Activated naive CD4-positive, alpha-beta T cell treated with anti-CD3 and anti-CD28 coated beads for 36 hours (primary cell): ENCODE measurements at regions not wholly inside any gene's neighbourhood (a gene's known extent, or its start where the extent isn't known, plus 50 kb on each side); places are given as distances from the start of the nearest gene placed in this dataset.
"Not testable (repeated sequence)": the region's sequence is repeated elsewhere in the genome, so short reads cannot be mapped to it uniquely, and the experiment has no call there.

Source experiments
- CTCF ChIA-PET: fragments of 350-600 bp; sonication (Branson Sonifier 250); formaldehyde crosslinking; loops from one replicate; lab custom pipeline; 2021; ENCODE audit warnings: antibody characterized with exemption; lab: Charles Lee
- DNase-seq: peaks from one replicate; pipeline ENCODE4 v3.0.0-alpha.2; 2020
- H3K27ac Mint-ChIP-seq: one replicate; pipeline ENCODE4 v1.8.0; 2021; ENCODE audit warnings: mild to moderate bottlenecking, mixed read lengths
- H3K27me3 Mint-ChIP-seq: one replicate; pipeline ENCODE4 v1.8.0; 2021; ENCODE audit warnings: low read depth, mixed read lengths
- H3K36me3 Mint-ChIP-seq: one replicate; pipeline ENCODE4 v1.8.0; 2021; ENCODE audit warnings: low read depth, mixed read lengths
- H3K4me1 Mint-ChIP-seq: one replicate; pipeline ENCODE4 v1.8.0; 2021; ENCODE audit warnings: low read depth, mixed read lengths
- H3K4me3 Mint-ChIP-seq: one replicate; pipeline ENCODE4 v1.8.0; 2021; ENCODE audit warnings: mild to moderate bottlenecking, moderate library complexity, mixed read lengths
- H3K9me3 Mint-ChIP-seq: one replicate; pipeline ENCODE4 v1.8.0; 2021; ENCODE audit warnings: mixed read lengths
- intact Hi-C: fragments of 100-400 bp; cut with micrococcal nuclease; formaldehyde crosslinking; loops from one replicate; pipeline ENCODE4 v1.15.1; 2023

GRCh38 chr4:97252615-97253154, 890.6 kb downstream of the STPG2 start:
- CTCF ChIA-PET, result interaction anchor here (0.6 kb wide), 1 partner anchor 239 kb away, joined by 3 read pairs; no protein-coding TSS in a partner anchor
- Mint-ChIP-seq H3K9me3 (peaks cover 7% of the 10 kb centered on the region), H3K36me3 (no peaks in the 10 kb centered on the region), H3K4me1 (no peaks in the 10 kb centered on the region), H3K27me3 (no peaks in the 10 kb centered on the region), H3K27ac (no peak overlapping the region), H3K4me3 (no peak overlapping the region)
- intact Hi-C loops, result no loop called here
- DNase-seq, result no peak

GRCh38 chr4:97262769-97263168, 880.5 kb downstream of the STPG2 start:
- Mint-ChIP-seq H3K4me3 (no peak overlapping the region), H3K4me1 (no peaks in the 10 kb centered on the region), H3K36me3 (no peaks in the 10 kb centered on the region), H3K27me3 (peaks cover 2% of the 10 kb centered on the region), H3K27ac (no peak overlapping the region), H3K9me3 (peaks cover 4% of the 10 kb centered on the region)
- CTCF ChIA-PET, result no interaction called here
- no peak for DNase-seq
- intact Hi-C loops, result no loop called here

- no peaks in the 10 kb centered on the region for H3K4me1 Mint-ChIP-seq
- no peaks in the 10 kb centered on the region for H3K36me3 Mint-ChIP-seq
- no peak overlapping the region for H3K4me3 Mint-ChIP-seq
- no peaks in the 10 kb centered on the region for H3K27me3 Mint-ChIP-seq
- DNase-seq, result no peak
- CTCF ChIA-PET, result no interaction called here
- H3K27ac Mint-ChIP-seq, result no peak overlapping the region
- peaks cover 3% of the 10 kb centered on the region for H3K9me3 Mint-ChIP-seq
- intact Hi-C loops, result no loop called here
Observed at GRCh38 chr4:97270051-97270450, 873.2 kb downstream of the STPG2 start.

GRCh38 chr4:97279391-97279790, 863.9 kb downstream of the STPG2 start:
- Mint-ChIP-seq H3K9me3 (peaks cover 15% of the 10 kb centered on the region), H3K4me3 (no peak overlapping the region), H3K27ac (no peak overlapping the region), H3K27me3 (no peaks in the 10 kb centered on the region), H3K36me3 (no peaks in the 10 kb centered on the region), H3K4me1 (no peaks in the 10 kb centered on the region)
- intact Hi-C loops, result no loop called here
- DNase-seq, result no peak
- CTCF ChIA-PET, result no interaction called here

GRCh38 chr4:97300561-97300960, 842.7 kb downstream of the STPG2 start:
- Mint-ChIP-seq H3K27me3 (no peaks in the 10 kb centered on the region), H3K36me3 (no peaks in the 10 kb centered on the region), H3K27ac (no peak overlapping the region), H3K9me3 (peaks cover 11% of the 10 kb centered on the region), H3K4me3 (no peak overlapping the region), H3K4me1 (no peaks in the 10 kb centered on the region)
- no peak for DNase-seq
- intact Hi-C loops, result no loop called here
- CTCF ChIA-PET, result no interaction called here

GRCh38 chr4:97305351-97305750, 837.9 kb downstream of the STPG2 start:
- Mint-ChIP-seq H3K36me3 (no peaks in the 10 kb centered on the region), H3K27ac (no peak overlapping the region), H3K27me3 (no peaks in the 10 kb centered on the region), H3K4me1 (no peaks in the 10 kb centered on the region), H3K4me3 (no peak overlapping the region), H3K9me3 (peaks cover 13% of the 10 kb centered on the region)
- no peak for DNase-seq
- CTCF ChIA-PET, result no interaction called here
- intact Hi-C loops, result no loop called here

GRCh38 chr4:97309121-97309520, 834.2 kb downstream of the STPG2 start:
- no peaks in the 10 kb centered on the region for H3K4me1 Mint-ChIP-seq
- intact Hi-C loops, result no loop called here
- CTCF ChIA-PET, result interaction anchor here (0.6 kb wide), 1 partner anchor 1331 kb away, joined by 4 read pairs; no protein-coding TSS in a partner anchor

GRCh38 chr4:97317201-97317600, 826.1 kb downstream of the STPG2 start:
- no peak overlapping the region for H3K27ac Mint-ChIP-seq
- H3K4me1 Mint-ChIP-seq, result no peaks in the 10 kb centered on the region
- H3K4me3 Mint-ChIP-seq, result no peak overlapping the region
- peaks cover 6% of the 10 kb centered on the region for H3K9me3 Mint-ChIP-seq
- CTCF ChIA-PET, result no interaction called here
- intact Hi-C loops, result no loop called here
- H3K36me3 Mint-ChIP-seq, result no peaks in the 10 kb centered on the region
- no peaks in the 10 kb centered on the region for H3K27me3 Mint-ChIP-seq
- DNase-seq, result no peak

More at GRCh38 chr4:97309121-97309520, 834.2 kb downstream of the STPG2 start:
- Mint-ChIP-seq H3K27ac (no peak overlapping the region), H3K36me3 (no peaks in the 10 kb centered on the region), H3K27me3 (no peaks in the 10 kb centered on the region), H3K9me3 (peaks cover 4% of the 10 kb centered on the region), H3K4me3 (no peak overlapping the region)
- DNase-seq, result no peak

GRCh38 chr4:97317671-97318070, 825.6 kb downstream of the STPG2 start:
- Mint-ChIP-seq H3K4me3 (no peak overlapping the region), H3K27ac (no peak overlapping the region), H3K4me1 (no peaks in the 10 kb centered on the region), H3K27me3 (no peaks in the 10 kb centered on the region), H3K36me3 (no peaks in the 10 kb centered on the region), H3K9me3 (peaks cover 6% of the 10 kb centered on the region)
- intact Hi-C loops, result no loop called here
- CTCF ChIA-PET, result no interaction called here
- no peak for DNase-seq

- intact Hi-C loops, DNase-seq, H3K36me3 Mint-ChIP-seq, H3K9me3 Mint-ChIP-seq, H3K4me1 Mint-ChIP-seq, CTCF ChIA-PET, H3K27me3 Mint-ChIP-seq, H3K27ac Mint-ChIP-seq, H3K4me3 Mint-ChIP-seq: not testable (repeated sequence)
Observed at GRCh38 chr4:97325751-97326150, 817.5 kb downstream of the STPG2 start.

GRCh38 chr4:97330917-97331316, 812.4 kb downstream of the STPG2 start:
- Mint-ChIP-seq H3K27ac (no peak overlapping the region), H3K4me3 (no peak overlapping the region), H3K9me3 (no peaks in the 10 kb centered on the region), H3K36me3 (no peaks in the 10 kb centered on the region), H3K27me3 (no peaks in the 10 kb centered on the region), H3K4me1 (no peaks in the 10 kb centered on the region)
- no peak for DNase-seq
- intact Hi-C loops, result no loop called here
- CTCF ChIA-PET, result no interaction called here

GRCh38 chr4:97334348-97334747, 808.9 kb downstream of the STPG2 start:
- Mint-ChIP-seq H3K4me1 (no peaks in the 10 kb centered on the region), H3K4me3 (no peak overlapping the region), H3K27ac (no peak overlapping the region), H3K27me3 (no peaks in the 10 kb centered on the region), H3K9me3 (peaks cover 11% of the 10 kb centered on the region), H3K36me3 (no peaks in the 10 kb centered on the region)
- intact Hi-C loops, result no loop called here
- no peak for DNase-seq
- CTCF ChIA-PET, result no interaction called here

- Mint-ChIP-seq H3K9me3 (peaks cover 2% of the 10 kb centered on the region), H3K4me1 (no peaks in the 10 kb centered on the region), H3K36me3 (no peaks in the 10 kb centered on the region), H3K27me3 (no peaks in the 10 kb centered on the region), H3K4me3 (no peak overlapping the region), H3K27ac (no peak overlapping the region)
- CTCF ChIA-PET, result no interaction called here
- intact Hi-C loops, result no loop called here
- no peak for DNase-seq
Observed at GRCh38 chr4:97349468-97350186, 793.6 kb downstream of the STPG2 start.
